Hepatocyte (in vitro differentiated cells): ENCODE measurements at regions not wholly inside any gene's neighbourhood (a gene's known extent, or its start where the extent isn't known, plus 50 kb on each side); places are given as distances from the start of the nearest gene placed in this dataset.

Experiments used
- DNase-seq: peaks from one replicate; pipeline ENCODE4 v3.0.0-alpha.2; 2016; ENCODE audit warnings: low spot score
- H2AFZ ChIP-seq: fragments of 200-600 bp; sonication (generic); 2 replicates; pipeline ENCODE4 v1.6.0; 2016; ENCODE audit warnings: antibody characterized with exemption, mild to moderate bottlenecking
- H3K27ac ChIP-seq: fragments of 200-600 bp; sonication (generic); 2 replicates; pipeline ENCODE4 v1.5.1; 2016; ENCODE audit warnings: mild to moderate bottlenecking
- H3K27me3 ChIP-seq: fragments of 200-600 bp; sonication (generic); 2 replicates; pipeline ENCODE4 v1.6.1; 2016
- H3K36me3 ChIP-seq: fragments of 200-600 bp; sonication (generic); replicated peaks from 2 replicates; pipeline ENCODE4 v1.5.1; 2016; ENCODE audit warnings: low read depth; ENCODE audit not compliant: insufficient read depth
- H3K4me1 ChIP-seq: fragments of 200-600 bp; sonication (generic); 2 replicates; pipeline ENCODE4 v1.5.1; 2016; ENCODE audit warnings: mild to moderate bottlenecking, moderate library complexity; ENCODE audit not compliant: insufficient read depth
- H3K4me2 ChIP-seq: fragments of 200-600 bp; sonication (generic); 2 replicates; pipeline ENCODE4 v1.6.0; 2016
- H3K4me3 ChIP-seq: fragments of 200-600 bp; sonication (generic); 2 replicates; pipeline ENCODE4 v1.5.1; 2016; ENCODE audit warnings: mild to moderate bottlenecking
- H3K79me2 ChIP-seq: fragments of 200-600 bp; sonication (generic); 2 replicates; pipeline ENCODE4 v1.6.0; 2017; ENCODE audit warnings: mild to moderate bottlenecking
- H3K9me2 ChIP-seq: fragments of 200-600 bp; sonication (generic); replicated peaks from 2 replicates; pipeline ENCODE4 v1.6.0; 2017; ENCODE audit warnings: mild to moderate bottlenecking; ENCODE audit not compliant: insufficient read depth
- H3K9me3 ChIP-seq: fragments of 200-600 bp; sonication (generic); 2 replicates; pipeline ENCODE4 v1.5.1; 2016; ENCODE audit warnings: low read depth, mild to moderate bottlenecking
- H4K20me1 ChIP-seq: fragments of 200-600 bp; sonication (generic); 2 replicates; pipeline ENCODE4 v1.6.0; 2016; ENCODE audit warnings: mild to moderate bottlenecking; ENCODE audit not compliant: insufficient read depth, poor library complexity, severe bottlenecking
- EZH2 ChIP-seq: fragments of 200-600 bp; sonication (generic); IDR thresholded peaks from 2 replicates; pipeline ENCODE4 v1.6.1; 2016; ENCODE audit warnings: antibody characterized with exemption, mild to moderate bottlenecking, borderline replicate concordance
- EZH2phosphoT487 ChIP-seq: fragments of 200-600 bp; sonication (generic); IDR thresholded peaks from one replicate; pipeline ENCODE4 v1.6.1; 2018; ENCODE audit warnings: antibody characterized with exemption, mild to moderate bottlenecking, low read depth, moderate library complexity; ENCODE audit not compliant: unreplicated experiment, severe bottlenecking
- WGBS: methylation state at CpG from one replicate; pipeline ENCODE4 v1.1.6; 2016; ENCODE audit warnings: low lambda C conversion rate; ENCODE audit errors: missing lambda C conversion rate; 5-methylcytosine and 5-hydroxymethylcytosine counted together
- TF ChIP-seq, protein P1 (sequence below): fragments of 200-600 bp; sonication (generic); IDR thresholded peaks from 2 replicates; pipeline ENCODE4 v1.5.1; 2016; ENCODE audit warnings: antibody characterized with exemption, mild to moderate bottlenecking; ENCODE audit not compliant: poor library complexity

DNA sequence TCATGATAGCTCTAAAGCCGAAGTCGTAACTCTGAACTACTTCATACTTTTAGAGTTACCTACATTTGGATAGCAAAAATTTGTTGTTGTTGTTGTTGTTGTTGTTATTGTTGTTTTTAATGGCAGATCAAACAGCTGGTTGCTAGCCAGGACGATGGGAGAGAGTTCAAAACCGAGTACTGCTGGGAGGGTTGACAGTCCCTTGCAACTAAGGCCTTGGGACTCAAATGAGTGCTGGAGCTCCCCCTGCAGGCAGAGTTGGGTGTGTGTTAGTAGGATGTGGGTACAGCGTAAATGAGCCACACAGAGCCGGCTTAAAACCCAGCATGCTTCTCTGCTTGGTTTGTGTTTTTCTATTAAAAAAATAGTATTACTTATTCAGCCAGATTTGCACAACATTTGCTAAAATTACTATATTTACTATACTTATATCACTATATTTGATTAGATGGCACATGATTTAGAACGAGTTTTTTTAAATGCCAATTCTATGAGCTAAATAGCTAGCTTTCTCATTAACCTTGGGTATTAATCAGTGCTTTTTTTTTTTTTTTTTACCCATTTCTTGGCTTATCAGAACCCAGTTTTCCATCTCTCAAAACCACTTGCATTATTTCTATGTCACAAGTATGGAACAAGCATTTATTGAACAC is 129.2 kb upstream of the SYT6 start:
- Histone ChIP-seq H3K9me2 (no peaks in the 10 kb centered on the region), H3K4me1 (no peaks in the 10 kb centered on the region), H3K79me2 (no peaks in the 10 kb centered on the region), H4K20me1 (no peaks in the 10 kb centered on the region), H3K9me3 (no peaks in the 10 kb centered on the region), H3K4me3 (no peak overlapping the region), H3K36me3 (no peaks in the 10 kb centered on the region), H3K27me3 (no peaks in the 10 kb centered on the region), H2AFZ (no peak overlapping the region), H3K4me2 (no peak overlapping the region), H3K27ac (no peak overlapping the region)
- TF ChIP-seq, protein P1, sequence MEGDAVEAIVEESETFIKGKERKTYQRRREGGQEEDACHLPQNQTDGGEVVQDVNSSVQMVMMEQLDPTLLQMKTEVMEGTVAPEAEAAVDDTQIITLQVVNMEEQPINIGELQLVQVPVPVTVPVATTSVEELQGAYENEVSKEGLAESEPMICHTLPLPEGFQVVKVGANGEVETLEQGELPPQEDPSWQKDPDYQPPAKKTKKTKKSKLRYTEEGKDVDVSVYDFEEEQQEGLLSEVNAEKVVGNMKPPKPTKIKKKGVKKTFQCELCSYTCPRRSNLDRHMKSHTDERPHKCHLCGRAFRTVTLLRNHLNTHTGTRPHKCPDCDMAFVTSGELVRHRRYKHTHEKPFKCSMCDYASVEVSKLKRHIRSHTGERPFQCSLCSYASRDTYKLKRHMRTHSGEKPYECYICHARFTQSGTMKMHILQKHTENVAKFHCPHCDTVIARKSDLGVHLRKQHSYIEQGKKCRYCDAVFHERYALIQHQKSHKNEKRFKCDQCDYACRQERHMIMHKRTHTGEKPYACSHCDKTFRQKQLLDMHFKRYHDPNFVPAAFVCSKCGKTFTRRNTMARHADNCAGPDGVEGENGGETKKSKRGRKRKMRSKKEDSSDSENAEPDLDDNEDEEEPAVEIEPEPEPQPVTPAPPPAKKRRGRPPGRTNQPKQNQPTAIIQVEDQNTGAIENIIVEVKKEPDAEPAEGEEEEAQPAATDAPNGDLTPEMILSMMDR, result peak; percentile 90
- TF ChIP-seq EZH2phosphoT487, result no peak
- no peak for TF ChIP-seq EZH2
- 41% methylated on average over 7 of the region's 7 CpGs for WGBS
- peak; percentile 92 for DNase-seq

DNA sequence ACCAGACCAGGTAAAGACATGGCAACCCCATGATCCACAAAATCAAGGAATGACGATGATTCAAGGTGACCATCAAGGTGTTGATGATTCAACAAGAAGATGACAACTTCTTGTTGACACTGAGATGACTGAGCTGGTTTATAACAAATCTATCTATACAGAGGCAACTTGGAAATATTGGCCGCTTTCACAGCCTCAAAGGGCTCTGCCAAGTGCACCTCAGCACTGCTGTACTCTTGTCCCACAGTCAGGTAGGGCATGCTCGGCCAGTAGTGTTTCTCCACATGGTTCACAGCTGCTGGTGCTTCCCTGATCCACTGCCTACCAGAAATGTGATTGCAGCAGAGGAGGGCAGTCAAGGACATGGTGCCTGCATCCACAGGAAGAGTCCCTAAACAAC is 125.2 kb upstream of the SYT6 start:
- TF ChIP-seq EZH2phosphoT487 (no peak), EZH2 (no peak)
- TF ChIP-seq, protein P1, result no peak
- no peak overlapping the region for H3K27ac ChIP-seq
- WGBS, result 82% methylated on average over 3 of the region's 3 CpGs

DNA sequence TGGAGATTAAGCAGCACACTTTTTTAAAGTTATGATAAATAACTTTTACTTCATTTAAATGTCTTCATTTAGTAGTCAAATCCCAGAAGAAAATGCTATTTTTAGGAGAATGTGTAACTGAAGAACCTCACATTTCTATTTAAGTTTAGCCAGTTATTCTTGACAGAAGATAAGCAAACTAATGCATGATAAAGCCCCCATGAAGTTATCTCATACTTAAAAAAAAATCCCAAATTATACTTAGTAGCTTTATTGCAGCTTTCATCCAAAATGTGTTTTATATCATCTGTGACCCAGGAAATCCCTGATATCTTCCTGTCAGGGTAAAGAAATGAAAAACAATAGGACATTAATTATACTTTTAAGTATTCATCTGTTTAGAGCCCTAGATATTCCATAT is 124.8 kb upstream of the SYT6 start:
- Histone ChIP-seq H3K4me2 (no peak overlapping the region), H3K79me2 (no peaks in the 10 kb centered on the region), H3K36me3 (no peaks in the 10 kb centered on the region), H3K4me1 (no peaks in the 10 kb centered on the region), H3K9me3 (no peaks in the 10 kb centered on the region), H2AFZ (no peak overlapping the region), H3K9me2 (no peaks in the 10 kb centered on the region), H4K20me1 (no peaks in the 10 kb centered on the region), H3K4me3 (no peak overlapping the region), H3K27me3 (no peaks in the 10 kb centered on the region), H3K27ac (no peak overlapping the region)
- DNase-seq, result no peak
- no peak for TF ChIP-seq EZH2
- no peak for TF ChIP-seq EZH2phosphoT487
- TF ChIP-seq, protein P1, result no peak

More for the DNA sequence above, 125.2 kb upstream of the SYT6 start:
- Histone ChIP-seq H3K9me2 (no peaks in the 10 kb centered on the region), H3K27me3 (no peaks in the 10 kb centered on the region), H3K9me3 (no peaks in the 10 kb centered on the region), H4K20me1 (no peaks in the 10 kb centered on the region), H3K4me3 (no peak overlapping the region), H3K4me1 (no peaks in the 10 kb centered on the region), H3K79me2 (no peaks in the 10 kb centered on the region), H3K36me3 (no peaks in the 10 kb centered on the region), H3K4me2 (no peak overlapping the region), H2AFZ (no peak overlapping the region)
- DNase-seq, result no peak
